Liver (tissue), 8 donors: ENCODE measurements at regions not wholly inside any gene's neighbourhood (a gene's known extent, or its start where the extent isn't known, plus 50 kb on each side); places are given as distances from the start of the nearest gene placed in this dataset.
"Not testable (repeated sequence)": the region's sequence is repeated elsewhere in the genome, so short reads cannot be mapped to it uniquely, and the experiment has no call there.

ENCODE experiments used
- DNase-seq: peaks from one replicate; pipeline ENCODE4 v3.0.0-alpha.2; 2017; ENCODE audit warnings: low spot score
- H3K27ac ChIP-seq, 2 donors: one replicate each; pipeline ENCODE4 v1.7.0; 2013; ENCODE audit warnings: inconsistent platforms in 2 of 2, low read length in 2 of 2, control low read depth in 1 of 2, low read depth in 1 of 2, mild to moderate bottlenecking in 1 of 2
- H3K27me3 ChIP-seq, 4 donors: one replicate each; pipeline versions ENCODE4 v1.6.1 to v1.7.0; 2013; ENCODE audit warnings: low read length in 3 of 4, inconsistent platforms in 1 of 4, mild to moderate bottlenecking in 1 of 4, moderate library complexity in 1 of 4; ENCODE audit not compliant: control insufficient read depth in 4 of 4, insufficient read depth in 4 of 4
- H3K36me3 ChIP-seq, 4 donors: one replicate each; pipeline versions ENCODE4 v1.6.1 to v1.7.0; 2013; ENCODE audit warnings: low read length in 3 of 4, mild to moderate bottlenecking in 3 of 4, low read depth in 1 of 4, moderate library complexity in 1 of 4; ENCODE audit not compliant: control insufficient read depth in 4 of 4, insufficient read depth in 3 of 4
- H3K4me1 ChIP-seq, 4 donors: one replicate each; pipeline versions ENCODE4 v1.6.1 to v1.7.0; 2013; ENCODE audit warnings: low read length in 3 of 4, mild to moderate bottlenecking in 3 of 4, moderate library complexity in 1 of 4; ENCODE audit not compliant: control insufficient read depth in 4 of 4, insufficient read depth in 4 of 4
- H3K4me3 ChIP-seq, 3 donors: one replicate each; pipeline versions ENCODE4 v1.6.1 to v1.7.0; 2013; ENCODE audit warnings: low read length in 3 of 3, control low read depth in 1 of 3, low read depth in 1 of 3, mild to moderate bottlenecking in 1 of 3
- H3K9ac ChIP-seq, 2 donors: one replicate each; pipeline ENCODE4 v1.7.0; 2013; ENCODE audit warnings: low read length in 2 of 2, mild to moderate bottlenecking in 2 of 2, moderate library complexity in 2 of 2, control low read depth in 1 of 2, low read depth in 1 of 2
- H3K9me3 ChIP-seq, 4 donors: one replicate each; pipeline versions ENCODE4 v1.6.1 to v1.7.0; 2013; ENCODE audit warnings: low read length in 3 of 4; ENCODE audit not compliant: control insufficient read depth in 4 of 4
- CTCF ChIP-seq: fragments of 150-350 bp; IDR thresholded peaks from 2 replicates; pipeline ENCODE4 v1.5.1; 2017; ENCODE audit warnings: improper control_type of control experiment, low read depth, low read length; ENCODE audit not compliant: missing input control
- EGR1 ChIP-seq, 2 donors: IDR thresholded peaks; 2 replicates each; pipeline ENCODE4 v1.6.1; 2016 to 2018; ENCODE audit warnings: antibody characterized with exemption in 2 of 2, low read depth in 2 of 2
- FOXA1 ChIP-seq: IDR thresholded peaks from 2 replicates; pipeline ENCODE4 v1.6.1; 2016; ENCODE audit warnings: antibody characterized with exemption
- FOXA2 ChIP-seq: IDR thresholded peaks from 2 replicates; pipeline ENCODE4 v1.6.1; 2016; ENCODE audit warnings: antibody characterized with exemption
- GABPA ChIP-seq, 2 donors: IDR thresholded peaks in 1 of 2; conservative IDR thresholded peaks in 1 of 2; 2 replicates each; pipeline ENCODE4 v1.6.1; 2016; ENCODE audit warnings: antibody characterized with exemption in 2 of 2, mild to moderate bottlenecking in 1 of 2, moderate library complexity in 1 of 2
- HNF4A ChIP-seq, 2 donors: conservative IDR thresholded peaks; 2 replicates each; pipeline ENCODE4 v1.6.1; 2016; ENCODE audit warnings: antibody characterized with exemption in 2 of 2, mild to moderate bottlenecking in 2 of 2
- HNF4G ChIP-seq: IDR thresholded peaks from 2 replicates; pipeline ENCODE4 v1.6.1; 2016; ENCODE audit warnings: antibody characterized with exemption
- MAX ChIP-seq: IDR thresholded peaks from 2 replicates; pipeline ENCODE4 v1.6.1; 2016; ENCODE audit warnings: antibody characterized with exemption
- NR2F2 ChIP-seq: IDR thresholded peaks from 2 replicates; pipeline ENCODE4 v1.6.1; 2016; ENCODE audit warnings: antibody characterized with exemption
- RAD21 ChIP-seq, 2 donors: IDR thresholded peaks; 2 replicates each; pipeline ENCODE4 v1.6.1; 2016; ENCODE audit warnings: antibody characterized with exemption in 2 of 2, mild to moderate bottlenecking in 2 of 2
- REST ChIP-seq: IDR thresholded peaks from 2 replicates; pipeline ENCODE4 v1.6.1; 2016; ENCODE audit warnings: antibody characterized with exemption, mild to moderate bottlenecking
- SP1 ChIP-seq: IDR thresholded peaks from 2 replicates; pipeline ENCODE4 v1.6.1; 2018; ENCODE audit warnings: antibody characterized with exemption, mild to moderate bottlenecking
- TAF1 ChIP-seq: conservative IDR thresholded peaks from 2 replicates; pipeline ENCODE4 v1.6.1; 2016; ENCODE audit warnings: antibody characterized with exemption, mild to moderate bottlenecking
- YY1 ChIP-seq: IDR thresholded peaks from 2 replicates; pipeline ENCODE4 v1.6.1; 2016; ENCODE audit warnings: antibody characterized with exemption, mild to moderate bottlenecking
- ZBTB33 ChIP-seq: IDR thresholded peaks from 2 replicates; pipeline ENCODE4 v1.6.1; 2016; ENCODE audit warnings: antibody characterized with exemption
- WGBS: extraction: QIAGEN DNeasy Blood & Tissue Kit; methylation state at CpG from one replicate; pipeline ENCODE4 v1.1.7; 2013; 5-methylcytosine and 5-hydroxymethylcytosine counted together
- donor health status: healthy.
- donor health status: healthy.
- donor health status: healthy.
- donor health status: healthy.
- donor health status: healthy.

GRCh38 chr2:163934131-163934530 is 198.3 kb upstream of the FIGN start:
- H3K27me3 ChIP-seq = no peaks in the 10 kb centered on the region
- no peak overlapping the region for H3K9ac ChIP-seq
- TF ChIP-seq SP1 = no peak
- no peak for TF ChIP-seq CTCF
- TF ChIP-seq RAD21 (IDR thresholded peaks at IDR 0.05) = no peak
- no peak for TF ChIP-seq REST
- TF ChIP-seq HNF4A (conservative IDR thresholded peaks at IDR 0.05) = no peak
- no peak for TF ChIP-seq MAX
- TF ChIP-seq TAF1 = no peak
- no peak for TF ChIP-seq GABPA (IDR thresholded peaks at IDR 0.05 in 1 of 2, conservative IDR thresholded peaks at IDR 0.05 in 1 of 2)
- TF ChIP-seq FOXA1 = no peak
- no peak for TF ChIP-seq NR2F2
- H3K4me3 ChIP-seq = no peak overlapping the region
- no peak overlapping the region for H3K27ac ChIP-seq
- no peak for DNase-seq
- no peaks in the 10 kb centered on the region for H3K4me1 ChIP-seq
- no peaks in the 10 kb centered on the region for H3K9me3 ChIP-seq
- H3K36me3 ChIP-seq = no peaks in the 10 kb centered on the region

- Histone ChIP-seq H3K27me3 (no peaks in the 10 kb centered on the region), H3K4me3 (no peak overlapping the region), H3K36me3 (no peaks in the 10 kb centered on the region), H3K27ac (no peak overlapping the region), H3K9ac (no peak overlapping the region), H3K9me3 (no peaks in the 10 kb centered on the region), H3K4me1 (no peaks in the 10 kb centered on the region)
- WGBS = 73% methylated on average over 5 of the region's 5 CpGs
- TF ChIP-seq FOXA1 = no peak
- TF ChIP-seq FOXA2 = no peak
- TF ChIP-seq YY1 = no peak
- no peak for TF ChIP-seq NR2F2
- TF ChIP-seq HNF4G = no peak
- TF ChIP-seq MAX = no peak
- TF ChIP-seq EGR1 (IDR thresholded peaks at IDR 0.05; ENCODE audit: low read depth in 2 of 2) = no peak
- TF ChIP-seq SP1 = no peak
- no peak for TF ChIP-seq ZBTB33
- DNase-seq = no peak
Observed at GRCh38 chr2:163919717-163920116, 183.9 kb upstream of the FIGN start.

GRCh38 chr2:163914486-163914885 is 178.7 kb upstream of the FIGN start:
- not testable (repeated sequence) for H3K9ac ChIP-seq, DNase-seq, H3K27me3 ChIP-seq, H3K27ac ChIP-seq, H3K4me1 ChIP-seq, H3K36me3 ChIP-seq, H3K9me3 ChIP-seq, H3K4me3 ChIP-seq
- WGBS = 97% methylated on average over 19 of the region's 19 CpGs

- H3K36me3 ChIP-seq, DNase-seq, H3K4me3 ChIP-seq, H3K9ac ChIP-seq, H3K27me3 ChIP-seq, H3K9me3 ChIP-seq, H3K4me1 ChIP-seq, H3K27ac ChIP-seq: not testable (repeated sequence)
- WGBS = 80% methylated on average over 32 of the region's 32 CpGs
Observed at GRCh38 chr2:163913532-163913944, 177.7 kb upstream of the FIGN start.
